GM21723 (cell line): ENCODE measurements at regions not wholly inside any gene's neighbourhood (a gene's known extent, or its start where the extent isn't known, plus 50 kb on each side); places are given as distances from the start of the nearest gene placed in this dataset.

ENCODE experiments used
- ATAC-seq: cut with Tn5 transposase; IDR thresholded peaks from one replicate; pipeline ENCODE4 v1.9.1; 2021; ENCODE audit warnings: mild to moderate bottlenecking, moderate library complexity; ENCODE audit not compliant: unreplicated experiment

DNA sequence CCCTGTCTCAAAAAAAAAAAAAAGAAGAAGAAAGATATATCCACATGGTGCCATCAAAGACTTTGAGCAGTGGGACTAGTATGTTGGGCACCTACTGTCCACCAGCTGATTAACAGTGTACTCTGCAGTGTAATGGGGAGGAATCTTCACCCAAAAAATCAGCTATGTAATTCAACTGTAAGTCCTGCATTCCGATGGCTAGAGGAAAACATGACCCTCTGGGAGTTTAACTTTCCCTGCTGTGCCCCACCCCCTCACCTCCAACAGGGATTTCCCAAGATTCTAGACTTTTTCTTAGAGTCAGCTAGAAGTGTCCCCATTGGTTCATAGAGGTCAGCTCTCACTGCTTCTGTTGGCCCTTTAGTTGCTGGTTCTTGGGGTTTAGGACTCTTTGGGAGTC is 221.2 kb upstream of the CLINT1 start:
- no peak for ATAC-seq

- no peak for ATAC-seq
Measured at GRCh38 chr5:158079097-158079496, 220.2 kb upstream of the CLINT1 start.

- peak; percentile 75 for ATAC-seq
Measured at GRCh38 chr5:158074992-158075769, 216.2 kb upstream of the CLINT1 start.

DNA sequence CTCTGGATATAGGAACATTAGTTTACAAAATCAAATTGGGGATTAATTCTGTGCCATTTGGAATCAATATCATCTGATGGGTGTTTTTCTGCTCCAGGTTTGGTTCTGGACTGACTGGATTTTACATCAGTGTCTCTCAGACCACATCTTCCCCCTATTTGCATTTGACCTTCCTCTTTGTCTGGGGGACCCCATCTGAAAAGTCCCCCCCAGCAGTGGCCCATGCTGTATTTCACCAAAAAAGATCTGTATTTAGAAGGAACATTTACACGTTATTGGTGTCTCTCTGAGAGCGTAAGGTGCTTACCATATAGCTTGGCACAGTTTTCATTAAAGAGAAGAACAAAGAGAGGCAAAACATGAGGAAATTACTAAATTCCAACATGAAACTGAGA is 215.6 kb upstream of the CLINT1 start:
- no peak for ATAC-seq

DNA sequence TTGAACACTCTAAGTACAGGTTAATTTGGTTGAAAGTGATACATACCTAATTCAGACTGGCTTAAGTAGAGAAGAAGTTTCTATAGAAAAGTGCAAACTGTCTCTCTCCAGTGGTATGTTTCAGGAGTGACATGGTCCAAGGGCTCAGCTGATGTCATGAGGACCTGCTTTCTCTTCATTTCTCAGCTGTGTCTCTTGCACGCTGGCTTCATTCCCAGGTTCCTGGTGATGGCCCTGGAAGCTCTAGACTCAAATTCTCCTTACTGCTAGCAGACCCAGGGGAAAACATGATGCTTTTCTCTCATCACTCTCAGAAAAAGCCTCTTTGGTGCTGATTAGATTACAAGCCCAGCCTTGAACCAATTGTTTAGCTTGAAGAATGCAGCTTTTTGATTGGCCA is 211.9 kb upstream of the CLINT1 start:
- no peak for ATAC-seq

DNA sequence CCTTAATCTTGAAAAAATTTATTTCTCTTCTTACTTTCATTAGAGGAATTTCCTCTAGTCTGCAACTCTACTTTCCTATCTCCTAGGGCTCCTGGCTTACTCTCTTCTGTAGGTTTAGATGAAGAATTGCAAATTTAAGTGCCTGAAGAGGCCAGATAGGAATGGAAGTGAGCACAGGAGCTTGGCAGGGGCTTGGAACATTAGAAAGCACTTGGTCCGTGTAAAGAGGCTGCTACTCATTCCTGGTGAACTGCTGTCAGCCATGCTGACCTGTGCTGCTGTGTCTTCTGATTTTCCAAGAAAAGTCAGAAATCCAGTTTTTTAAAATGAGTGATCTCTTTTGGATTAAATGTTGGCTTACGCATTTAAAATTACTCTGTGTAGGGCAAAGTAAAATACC is 210.9 kb upstream of the CLINT1 start:
- no peak for ATAC-seq

GRCh38 chr5:158068964-158069363 is 210.0 kb upstream of the CLINT1 start:
- no peak for ATAC-seq

- ATAC-seq: no peak
Measured at GRCh38 chr5:158066076-158066475, 207.1 kb upstream of the CLINT1 start.

DNA sequence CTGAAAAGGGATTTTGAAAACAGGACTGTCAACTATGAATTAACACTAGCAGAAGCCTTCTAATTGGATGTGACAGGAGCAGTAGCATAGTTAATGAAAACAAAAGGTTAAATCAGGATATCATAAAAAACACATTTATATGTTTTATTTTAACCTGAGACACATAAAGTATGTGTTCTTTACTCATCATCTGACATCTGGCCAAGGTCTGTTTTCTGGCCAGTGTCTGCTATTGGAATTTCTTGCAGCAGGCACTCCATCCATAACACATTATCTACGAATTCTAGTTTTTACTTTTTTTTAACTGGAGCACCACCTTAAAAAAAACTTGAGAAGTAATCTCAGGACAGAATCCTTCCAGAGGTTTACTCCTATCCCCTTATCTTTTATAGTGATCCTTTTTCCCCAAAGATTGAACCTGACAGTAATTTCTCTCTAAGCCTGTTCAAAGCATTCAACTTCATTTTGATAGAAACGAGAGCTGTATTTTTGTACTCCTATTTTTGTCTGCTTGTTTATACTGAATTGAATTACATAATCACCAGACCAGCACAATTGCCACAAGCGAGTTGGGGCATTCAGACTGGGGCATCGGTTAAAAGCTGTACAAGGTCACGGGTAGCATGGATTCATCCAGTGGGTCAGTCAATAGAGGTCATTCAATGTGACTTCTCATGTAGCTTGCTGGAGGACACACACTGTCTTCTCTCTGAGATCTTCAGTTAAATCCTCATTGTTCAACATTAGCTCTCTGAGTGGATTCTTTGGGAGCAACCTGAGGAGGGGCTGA is 205.6 kb upstream of the CLINT1 start:
- ATAC-seq: no peak

GRCh38 chr5:158063052-158063451 is 204.1 kb upstream of the CLINT1 start:
- no peak for ATAC-seq

DNA sequence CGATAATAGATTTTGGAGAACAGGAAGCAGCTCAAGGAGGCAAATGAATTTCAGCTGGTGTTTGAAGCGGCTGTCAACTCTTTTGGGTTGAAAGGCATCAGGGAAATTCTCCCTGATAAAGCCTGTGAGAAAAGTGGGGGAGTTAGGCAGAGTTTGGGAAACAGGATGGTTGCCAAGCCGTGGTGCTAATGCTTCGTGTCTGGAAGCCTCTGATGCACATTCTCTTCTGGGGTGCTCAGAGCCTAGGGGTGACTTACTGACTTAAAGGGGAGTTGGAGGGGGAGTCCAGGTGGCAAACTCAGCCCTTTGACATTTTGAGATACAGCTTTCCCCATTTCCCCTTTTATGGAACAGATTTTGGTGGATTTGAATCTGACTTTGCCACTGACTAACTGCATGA is 202.5 kb upstream of the CLINT1 start:
- no peak for ATAC-seq

DNA sequence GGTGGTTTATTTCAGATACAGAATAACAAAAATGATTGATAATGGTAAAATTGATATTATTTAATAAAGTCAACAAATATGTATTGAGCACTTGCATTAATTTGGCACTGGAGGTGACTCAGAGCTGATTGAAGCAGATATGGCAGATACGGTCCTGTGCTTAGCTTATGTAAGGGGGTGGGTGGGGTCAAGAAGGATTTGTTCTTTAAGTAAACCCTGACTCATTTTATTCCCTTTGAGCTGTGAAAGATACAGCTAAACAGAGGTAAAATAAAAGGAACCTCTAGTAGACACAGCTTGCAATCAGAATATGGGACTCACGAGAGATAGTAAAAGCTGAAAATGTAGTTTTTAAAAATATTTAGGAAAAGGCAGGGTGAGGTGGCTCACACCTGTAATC is 201.3 kb upstream of the CLINT1 start:
- ATAC-seq: no peak

- ATAC-seq: no peak
Measured at GRCh38 chr5:158058208-158059120, 199.5 kb upstream of the CLINT1 start.

DNA sequence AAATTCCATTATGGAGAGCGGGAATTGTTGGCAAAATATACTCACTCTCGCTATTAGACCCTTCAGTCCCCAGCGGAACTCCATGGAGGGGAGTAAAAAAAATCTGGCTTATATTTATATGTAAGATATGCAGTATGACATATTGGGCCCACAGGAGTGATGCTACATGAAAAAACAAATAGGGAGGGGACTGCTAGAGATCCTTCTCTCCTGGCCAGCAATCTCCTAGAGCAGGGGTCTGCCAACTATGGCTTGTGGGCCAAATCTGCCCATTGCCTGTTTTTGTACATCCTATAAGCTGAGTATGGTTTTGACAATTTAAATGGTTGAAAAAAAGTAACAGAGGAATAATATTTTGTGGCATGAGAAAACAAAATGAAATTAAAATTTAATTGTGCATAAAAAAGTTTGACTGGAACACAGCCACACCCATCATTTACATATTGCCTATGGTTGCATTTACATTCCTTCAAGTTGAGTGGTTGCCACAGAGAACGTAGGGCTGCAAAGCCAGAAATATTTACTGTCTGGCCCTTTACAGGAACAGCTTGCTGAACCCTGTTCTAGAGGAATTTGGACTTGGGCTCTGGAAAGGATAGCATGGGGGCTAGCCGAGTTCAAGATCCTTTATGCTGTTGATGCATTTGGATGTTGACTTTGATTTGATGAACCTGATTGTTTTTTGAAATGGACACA is 197.3 kb upstream of the CLINT1 start:
- ATAC-seq: no peak

DNA sequence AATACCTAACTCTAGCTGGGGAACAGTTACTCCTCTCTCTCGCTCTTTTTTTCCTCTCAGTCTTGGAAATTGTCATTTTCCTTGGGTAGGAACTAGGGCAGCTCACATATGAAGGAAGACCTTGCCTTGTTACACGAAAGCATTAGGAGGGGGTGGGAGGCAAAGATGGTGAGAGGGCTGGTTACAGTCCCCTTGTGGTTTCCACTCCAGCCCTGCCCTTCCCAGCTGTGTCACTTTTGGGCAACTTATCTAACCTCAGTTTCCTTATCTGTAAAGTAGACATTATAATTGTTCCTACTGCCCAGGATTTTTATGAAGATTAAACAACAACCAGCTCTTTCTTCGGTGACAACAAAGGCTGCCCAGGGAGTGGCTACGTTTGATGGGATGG is 196.2 kb upstream of the CLINT1 start:
- ATAC-seq: no peak

GRCh38 chr5:158054223-158055110 is 195.5 kb upstream of the CLINT1 start:
- ATAC-seq: no peak

GRCh38 chr5:158051036-158051435 is 192.1 kb upstream of the CLINT1 start:
- ATAC-seq: no peak

DNA sequence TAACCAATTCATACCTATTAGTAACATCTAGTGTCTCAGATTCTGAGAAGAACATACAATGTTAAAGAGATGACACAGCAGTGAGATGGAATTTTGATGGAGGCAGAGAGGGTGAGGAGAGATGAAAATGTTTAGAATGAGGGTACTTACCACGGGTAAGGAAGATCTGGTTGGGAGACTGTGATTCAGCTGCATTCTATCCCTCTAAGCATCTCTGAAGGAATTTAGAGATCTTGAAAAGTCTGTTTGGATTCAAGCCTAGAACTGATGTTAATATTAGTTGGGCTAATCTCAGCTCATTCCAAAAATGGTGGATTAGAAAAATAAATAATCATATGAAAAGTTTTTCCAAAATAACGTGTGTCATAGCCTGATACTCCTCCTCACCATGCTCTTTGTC is 191.5 kb upstream of the CLINT1 start:
- ATAC-seq: no peak

DNA sequence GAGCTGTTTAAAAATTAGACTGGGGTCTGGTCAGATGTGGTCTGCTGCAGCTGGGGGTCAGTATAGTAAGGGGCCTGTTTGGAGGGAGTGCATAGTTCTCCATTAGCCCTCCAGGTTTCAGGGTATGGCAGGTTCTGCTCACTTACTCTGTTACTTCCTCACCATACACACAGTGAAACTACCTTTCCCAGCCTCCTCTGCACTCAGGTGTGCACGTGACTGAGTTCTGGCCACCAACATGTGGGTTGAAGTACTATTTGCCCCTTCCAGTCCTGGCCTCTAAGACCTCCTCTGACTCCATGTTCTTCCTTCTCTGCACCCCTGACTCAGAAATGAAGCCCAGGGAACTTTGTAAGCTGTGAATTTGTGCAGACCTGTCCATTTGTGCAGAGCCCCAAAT is 190.5 kb upstream of the CLINT1 start:
- no peak for ATAC-seq

DNA sequence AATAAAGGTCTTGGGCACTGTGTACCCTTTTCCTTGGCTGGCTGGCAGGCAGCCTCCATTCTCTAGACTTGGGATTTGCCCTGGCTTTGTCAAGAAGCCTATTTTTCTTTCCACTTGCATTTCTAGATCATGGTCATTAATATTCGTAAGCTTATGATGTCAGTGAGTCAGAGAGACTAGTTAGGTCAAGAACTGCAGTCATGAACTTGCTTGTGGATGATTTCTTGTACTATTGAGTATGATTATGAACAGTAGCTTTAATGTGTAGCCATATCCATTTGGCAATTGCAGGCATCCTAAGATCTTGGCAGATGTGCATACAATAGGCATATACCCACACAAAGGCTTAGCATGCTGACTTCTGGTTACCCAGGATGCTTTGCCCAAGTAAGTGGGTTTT is 186.8 kb upstream of the CLINT1 start:
- ATAC-seq: no peak
